Upper lobe of left lung (tissue), 6 donors: ENCODE measurements at regions not wholly inside any gene's neighbourhood (a gene's known extent, or its start where the extent isn't known, plus 50 kb on each side); places are given as distances from the start of the nearest gene placed in this dataset.

Experiments used
- ATAC-seq, 2 donors: fragments of 200-7000 bp; cut with Tn5 transposase; one replicate each; pipeline ENCODE4 v1.9.1; 2022; ENCODE audit warnings: mild to moderate bottlenecking in 2 of 2, moderate library complexity in 2 of 2; ENCODE audit not compliant: low FRiP score in 2 of 2
- DNase-seq, 2 donors: peaks; one replicate each; pipeline ENCODE4 v3.0.0-alpha.2; 2019 to 2020
- H3K27ac ChIP-seq, 4 donors: fragments of 200-600 bp; sonication (generic); one replicate each; pipeline ENCODE4 v1.5.1; 2016 to 2019
- H3K27me3 ChIP-seq, 4 donors: fragments of 200-600 bp; sonication (generic); one replicate each; pipeline ENCODE4 v1.5.1; 2017 to 2019
- H3K36me3 ChIP-seq, 4 donors: fragments of 200-600 bp; sonication (generic); one replicate each; pipeline ENCODE4 v1.5.1; 2016 to 2019
- H3K4me1 ChIP-seq, 4 donors: fragments of 200-600 bp; sonication (generic); one replicate each; pipeline ENCODE4 v1.5.1; 2018 to 2019
- H3K4me3 ChIP-seq, 4 donors: fragments of 200-600 bp; sonication (generic); one replicate each; pipeline ENCODE4 v1.5.1; 2017 to 2019; ENCODE audit warnings: mild to moderate bottlenecking in 2 of 4, moderate library complexity in 1 of 4
- H3K9me3 ChIP-seq, 4 donors: fragments of 200-600 bp; sonication (generic); one replicate each; pipeline ENCODE4 v1.5.1; 2018 to 2019
- EP300 ChIP-seq, 4 donors: sonication (generic); formaldehyde crosslinking; IDR thresholded peaks; one replicate each; pipeline ENCODE4 v1.5.1; 2017; ENCODE audit warnings: antibody characterized with exemption in 4 of 4, control low read depth in 2 of 4
- POLR2A ChIP-seq, 4 donors: fragments of 450-650 bp; IDR thresholded peaks; one replicate each; pipeline ENCODE4 v1.5.1; 2016 to 2017; ENCODE audit warnings: antibody characterized with exemption in 4 of 4, mild to moderate bottlenecking in 2 of 4
- POLR2AphosphoS5 ChIP-seq, 2 donors: sonication (generic); formaldehyde crosslinking; IDR thresholded peaks; one replicate each; pipeline ENCODE4 v1.5.1; 2017; ENCODE audit warnings: antibody characterized with exemption in 2 of 2
- WGBS, 2 donors: methylation state at CpG; one replicate each; pipeline ENCODE4 v1.1.5; 2017 to 2018; 5-methylcytosine and 5-hydroxymethylcytosine counted together
- TF ChIP-seq, protein P1 (sequence below), 6 experiments: fragments of 450-650 bp in 4 of 6; fragments of 200-600 bp in 2 of 6; sonication (generic) in 2 of 6; IDR thresholded peaks; one replicate each; pipeline ENCODE4 v1.5.1; 2016 to 2019; ENCODE audit warnings: antibody characterized with exemption in 6 of 6
- donor health status: DM: no; HTN: no; CAD: no; lungs with moderate emphysema.
- donor health status: DM: no; HTN: yes; CAD: no; lungs with severe emphysema.

- TF ChIP-seq POLR2A (IDR thresholded peaks at IDR 0.05) (no peak), POLR2AphosphoS5 (IDR thresholded peaks at IDR 0.05) (no peak), EP300 (IDR thresholded peaks at IDR 0.05) (no peak)
- TF ChIP-seq, protein P1, sequence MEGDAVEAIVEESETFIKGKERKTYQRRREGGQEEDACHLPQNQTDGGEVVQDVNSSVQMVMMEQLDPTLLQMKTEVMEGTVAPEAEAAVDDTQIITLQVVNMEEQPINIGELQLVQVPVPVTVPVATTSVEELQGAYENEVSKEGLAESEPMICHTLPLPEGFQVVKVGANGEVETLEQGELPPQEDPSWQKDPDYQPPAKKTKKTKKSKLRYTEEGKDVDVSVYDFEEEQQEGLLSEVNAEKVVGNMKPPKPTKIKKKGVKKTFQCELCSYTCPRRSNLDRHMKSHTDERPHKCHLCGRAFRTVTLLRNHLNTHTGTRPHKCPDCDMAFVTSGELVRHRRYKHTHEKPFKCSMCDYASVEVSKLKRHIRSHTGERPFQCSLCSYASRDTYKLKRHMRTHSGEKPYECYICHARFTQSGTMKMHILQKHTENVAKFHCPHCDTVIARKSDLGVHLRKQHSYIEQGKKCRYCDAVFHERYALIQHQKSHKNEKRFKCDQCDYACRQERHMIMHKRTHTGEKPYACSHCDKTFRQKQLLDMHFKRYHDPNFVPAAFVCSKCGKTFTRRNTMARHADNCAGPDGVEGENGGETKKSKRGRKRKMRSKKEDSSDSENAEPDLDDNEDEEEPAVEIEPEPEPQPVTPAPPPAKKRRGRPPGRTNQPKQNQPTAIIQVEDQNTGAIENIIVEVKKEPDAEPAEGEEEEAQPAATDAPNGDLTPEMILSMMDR (IDR thresholded peaks at IDR 0.05) = no peak
Measured at GRCh38 chr2:239587311-239587731, 186.5 kb upstream of the HDAC4 start.

GRCh38 chr2:239586651-239587310 is 186.0 kb upstream of the HDAC4 start:
- Histone ChIP-seq H3K36me3 (no peaks in the 10 kb centered on the region), H3K27ac (no peak overlapping the region), H3K27me3 (no peaks in the 10 kb centered on the region), H3K9me3 (no peaks in the 10 kb centered on the region), H3K4me3 (no peak overlapping the region), H3K4me1 (no peaks in the 10 kb centered on the region)
- DNase-seq = peak in 1 of 2 donors; percentile 27
- 72 to 78% methylated on average over 13 to 22 of the region's 22 CpGs for WGBS, 2 donors
- no peak for ATAC-seq
- TF ChIP-seq POLR2AphosphoS5 (IDR thresholded peaks at IDR 0.05) = no peak
- TF ChIP-seq, protein P1 (IDR thresholded peaks at IDR 0.05) = no peak
- no peak for TF ChIP-seq EP300 (IDR thresholded peaks at IDR 0.05)
- no peak for TF ChIP-seq POLR2A (IDR thresholded peaks at IDR 0.05)

More at GRCh38 chr2:239587311-239587731, 186.5 kb upstream of the HDAC4 start:
- Histone ChIP-seq H3K36me3 (no peaks in the 10 kb centered on the region), H3K9me3 (no peaks in the 10 kb centered on the region), H3K4me1 (no peaks in the 10 kb centered on the region), H3K27me3 (no peaks in the 10 kb centered on the region), H3K27ac (no peak overlapping the region), H3K4me3 (no peak overlapping the region)
- ATAC-seq = no peak
- 84 to 86% methylated on average over 16 of the region's 16 CpGs for WGBS, 2 donors
- DNase-seq = peak in 1 of 2 donors; percentile 50

DNA sequence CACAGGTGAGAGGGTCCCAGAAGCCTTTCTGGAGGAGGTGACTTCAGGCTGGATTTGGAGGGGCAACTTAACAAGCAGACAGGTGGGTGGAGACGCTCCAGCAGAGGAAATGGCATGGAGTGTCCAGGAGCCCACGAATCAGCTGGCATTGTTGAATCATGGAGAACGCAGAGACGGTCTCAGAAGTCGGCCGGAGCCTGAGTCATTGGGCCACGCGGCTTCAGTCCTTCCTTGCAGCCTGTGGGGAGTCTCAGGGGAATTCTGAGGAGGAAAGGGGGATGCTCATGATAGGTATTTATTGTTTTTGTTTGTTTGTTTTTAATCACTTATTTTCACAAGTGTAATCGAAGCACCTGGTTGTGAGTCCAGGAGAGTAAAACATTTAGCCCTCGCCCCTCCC is 184.6 kb upstream of the HDAC4 start:
- Histone ChIP-seq H3K27ac (no peak overlapping the region), H3K9me3 (no peaks in the 10 kb centered on the region), H3K36me3 (no peaks in the 10 kb centered on the region), H3K27me3 (no peaks in the 10 kb centered on the region), H3K4me3 (no peak overlapping the region), H3K4me1 (no peaks in the 10 kb centered on the region)
- 57 to 77% methylated on average over 9 to 10 of the region's 10 CpGs for WGBS, 2 donors
- TF ChIP-seq POLR2A (IDR thresholded peaks at IDR 0.05) (no peak), EP300 (IDR thresholded peaks at IDR 0.05) (no peak), POLR2AphosphoS5 (IDR thresholded peaks at IDR 0.05) (no peak)
- TF ChIP-seq, protein P1 (IDR thresholded peaks at IDR 0.05) = no peak
- DNase-seq = no peak
- ATAC-seq = no peak

- WGBS, 2 donors = 100% methylated on average over 1 to 3 of the region's 3 CpGs
- no peaks in the 10 kb centered on the region for H3K9me3 ChIP-seq
- no peaks in the 10 kb centered on the region for H3K36me3 ChIP-seq
- H3K4me3 ChIP-seq = no peak overlapping the region
- H3K27me3 ChIP-seq = no peaks in the 10 kb centered on the region
- H3K4me1 ChIP-seq = no peaks in the 10 kb centered on the region
- DNase-seq = peak in 1 of 2 donors; percentile 49
- TF ChIP-seq, protein P1 (IDR thresholded peaks at IDR 0.05) = no peak
- TF ChIP-seq POLR2AphosphoS5 (IDR thresholded peaks at IDR 0.05) = no peak
- no peak for TF ChIP-seq EP300 (IDR thresholded peaks at IDR 0.05)
- no peak for TF ChIP-seq POLR2A (IDR thresholded peaks at IDR 0.05)
- no peak overlapping the region for H3K27ac ChIP-seq
- ATAC-seq = no peak
Measured at GRCh38 chr2:239584986-239585385, 184.2 kb upstream of the HDAC4 start.
